GM21737 (cell line): ENCODE measurements at regions not wholly inside any gene's neighbourhood (a gene's known extent, or its start where the extent isn't known, plus 50 kb on each side); places are given as distances from the start of the nearest gene placed in this dataset.

Experiments
- ATAC-seq: cut with Tn5 transposase; IDR thresholded peaks from one replicate; pipeline ENCODE4 v1.9.1; 2021; ENCODE audit warnings: mild to moderate bottlenecking, moderate library complexity; ENCODE audit not compliant: unreplicated experiment

DNA sequence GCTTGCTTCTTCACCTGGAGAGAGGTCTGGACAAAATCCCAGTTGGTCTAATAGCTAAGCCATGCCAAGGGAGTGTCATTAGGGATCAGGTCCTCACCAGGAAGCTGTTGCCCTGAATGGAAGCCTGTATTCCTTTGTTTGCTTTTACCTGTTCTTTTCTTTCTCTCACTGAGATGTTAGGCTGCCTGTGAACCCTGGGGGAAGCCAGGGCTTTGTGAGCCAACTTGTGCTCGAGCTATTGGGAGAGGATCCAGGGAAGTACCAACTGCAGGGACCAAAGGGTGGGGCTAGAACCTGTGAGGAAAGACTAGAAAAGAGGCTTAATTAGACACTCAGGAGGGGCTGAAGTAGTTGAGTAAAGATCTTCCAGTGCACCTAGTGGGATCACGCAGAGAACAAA is 451.2 kb upstream of the TLE4 start:
- ATAC-seq = no peak

GRCh38 chr9:79120941-79121340 is 450.8 kb upstream of the TLE4 start:
- ATAC-seq = no peak

GRCh38 chr9:79123415-79123814 is 448.4 kb upstream of the TLE4 start:
- ATAC-seq = no peak

DNA sequence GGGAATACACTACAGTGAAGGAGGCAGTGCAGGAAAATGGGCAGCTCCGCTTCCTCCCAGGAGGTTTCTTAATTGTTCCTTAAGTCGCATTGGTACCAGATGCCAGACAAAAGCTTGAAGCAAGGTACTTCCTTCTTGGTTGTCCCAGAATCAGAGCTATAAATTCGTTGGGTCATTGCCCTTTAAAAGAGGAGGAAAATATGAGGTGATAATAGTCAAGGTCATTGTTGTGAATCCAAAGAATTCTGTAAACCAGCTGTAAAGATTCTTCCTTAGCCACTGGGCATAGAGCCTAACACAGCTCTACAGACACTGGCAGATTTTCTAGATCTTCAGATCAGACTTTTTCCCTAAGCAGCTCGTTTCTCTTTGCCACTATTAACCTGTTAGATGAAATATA is 444.1 kb upstream of the TLE4 start:
- ATAC-seq = no peak

- ATAC-seq = no peak
Measured at GRCh38 chr9:79129865-79130480, 441.8 kb upstream of the TLE4 start.

- no peak for ATAC-seq
Measured at GRCh38 chr9:79131246-79131774, 440.5 kb upstream of the TLE4 start.

DNA sequence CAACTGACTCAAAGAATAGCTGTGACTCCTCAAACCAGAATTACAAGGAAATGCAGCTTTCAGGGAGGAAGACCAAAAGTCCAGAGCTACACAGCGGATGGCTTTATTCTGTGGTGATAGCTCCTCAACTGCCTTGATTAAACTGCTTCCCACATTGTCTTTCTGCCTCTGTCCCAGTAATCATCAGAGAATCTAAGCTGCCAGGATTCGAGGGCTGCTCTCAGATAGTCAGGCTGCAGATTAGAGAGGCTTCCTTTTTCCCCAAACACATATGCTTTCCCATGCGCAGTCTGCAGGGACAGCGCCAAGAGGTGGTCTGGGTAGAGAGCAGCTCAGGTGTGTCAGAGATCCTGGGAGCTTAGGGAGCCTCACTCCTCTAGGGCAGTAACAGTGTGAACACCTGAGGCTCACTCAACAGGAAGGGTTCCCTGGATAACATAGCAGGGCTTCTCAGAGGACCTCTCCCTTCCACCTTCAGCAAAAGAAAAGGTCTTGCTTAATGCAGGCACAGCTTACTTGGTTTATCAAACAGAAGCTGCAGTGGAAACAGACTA is 439.9 kb upstream of the TLE4 start:
- ATAC-seq = no peak

DNA sequence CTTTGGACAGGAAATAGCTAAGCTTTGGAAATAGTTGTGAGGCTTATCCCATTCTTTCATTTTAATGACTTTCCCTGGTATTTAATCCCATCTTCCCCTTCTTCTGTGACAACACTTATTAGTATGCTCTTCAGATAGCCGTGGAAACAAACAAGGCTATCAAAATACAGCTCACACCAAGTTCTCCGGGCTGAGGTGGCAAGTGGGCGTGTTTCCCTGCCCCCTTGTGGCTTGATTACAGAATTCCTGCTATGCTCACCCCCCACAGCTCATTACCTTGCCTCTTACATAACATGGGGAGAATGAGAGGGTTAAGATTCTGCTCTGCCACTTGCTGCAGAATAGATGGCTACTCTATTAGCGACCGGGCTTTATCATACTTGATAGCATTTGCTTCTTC is 437.1 kb upstream of the TLE4 start:
- no peak for ATAC-seq

GRCh38 chr9:79135681-79136415 is 435.9 kb upstream of the TLE4 start:
- no peak for ATAC-seq

GRCh38 chr9:79140751-79141150 is 431.0 kb upstream of the TLE4 start:
- no peak for ATAC-seq

GRCh38 chr9:79143211-79143610 is 428.6 kb upstream of the TLE4 start:
- no peak for ATAC-seq

- no peak for ATAC-seq
Measured at GRCh38 chr9:79145442-79145841, 426.3 kb upstream of the TLE4 start.

GRCh38 chr9:79149585-79149984 is 422.2 kb upstream of the TLE4 start:
- no peak for ATAC-seq

DNA sequence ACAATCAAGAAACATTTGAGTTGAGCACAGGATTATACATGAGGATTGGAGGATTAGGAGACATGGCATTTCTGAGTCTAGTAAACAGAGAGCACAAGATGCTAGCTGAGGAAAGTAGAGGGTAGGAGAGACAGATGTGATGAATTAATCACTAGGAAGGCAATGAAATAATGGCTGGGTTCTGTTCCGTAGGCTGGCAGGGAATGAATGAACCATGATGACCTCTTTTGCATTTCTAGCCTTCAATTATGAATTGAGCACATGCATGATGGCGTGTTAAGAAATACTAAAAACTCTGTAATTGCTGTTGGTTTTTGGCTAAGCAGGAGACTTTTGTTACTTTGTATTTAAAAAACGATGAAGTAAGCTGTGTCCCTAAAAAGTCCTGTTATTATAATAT is 420.0 kb upstream of the TLE4 start:
- no peak for ATAC-seq

DNA sequence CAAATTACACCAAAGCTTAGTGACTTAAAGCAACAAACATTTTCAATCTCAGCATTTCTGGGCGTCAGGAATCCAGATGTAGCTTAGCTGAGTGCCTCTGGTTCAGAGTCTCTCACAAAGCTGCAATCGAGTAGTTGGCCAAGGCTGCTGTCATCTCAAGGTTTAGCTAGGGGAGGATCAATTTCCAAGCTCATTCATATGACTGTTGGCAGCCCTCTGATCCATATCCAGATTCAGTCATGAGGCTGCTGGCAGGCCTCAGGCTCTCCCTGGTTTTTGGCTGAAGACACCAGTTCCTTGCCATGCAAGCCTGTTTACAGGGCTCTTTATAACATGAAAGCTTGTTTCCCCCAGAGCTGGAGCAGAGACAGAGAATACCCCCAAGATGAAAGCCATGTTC is 419.5 kb upstream of the TLE4 start:
- no peak for ATAC-seq

GRCh38 chr9:79154806-79155205 is 417.0 kb upstream of the TLE4 start:
- ATAC-seq = no peak

DNA sequence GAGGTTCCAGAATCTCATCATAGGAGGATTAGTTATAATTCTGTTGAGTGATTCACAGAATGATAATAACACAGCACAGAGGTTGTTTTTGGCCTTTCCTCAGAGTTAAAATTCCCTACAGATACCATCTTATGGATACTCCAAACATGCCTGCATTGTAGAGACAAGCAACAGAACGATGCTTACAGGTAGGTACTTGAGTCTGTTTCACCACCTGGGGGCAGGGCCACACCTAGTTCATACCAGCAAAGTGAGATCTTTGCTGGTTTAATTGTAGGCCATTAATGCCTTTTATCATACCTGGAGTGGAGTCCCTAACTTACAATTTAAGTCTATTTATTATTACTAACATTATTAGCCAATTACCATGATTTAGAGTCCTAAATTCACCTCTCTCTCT is 416.5 kb upstream of the TLE4 start:
- ATAC-seq = no peak

DNA sequence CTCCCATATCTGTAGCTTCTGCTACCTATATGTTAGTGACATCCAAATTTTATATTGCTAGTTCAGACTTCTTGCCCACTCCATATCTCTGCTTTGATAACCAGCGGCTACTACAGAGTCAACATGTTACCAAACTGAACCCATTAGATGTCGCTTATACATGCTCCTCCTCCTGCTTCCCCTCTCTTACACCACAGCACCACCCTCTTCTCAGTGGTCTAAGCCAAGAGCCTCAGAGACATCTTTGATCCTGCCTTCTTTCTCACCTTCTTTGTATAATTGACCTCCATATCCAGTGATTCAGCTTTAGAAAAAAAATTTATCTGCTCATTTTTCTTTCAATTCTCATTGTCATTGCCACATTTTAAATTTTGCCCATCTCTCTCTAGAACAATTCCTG is 408.2 kb upstream of the TLE4 start:
- ATAC-seq = no peak

DNA sequence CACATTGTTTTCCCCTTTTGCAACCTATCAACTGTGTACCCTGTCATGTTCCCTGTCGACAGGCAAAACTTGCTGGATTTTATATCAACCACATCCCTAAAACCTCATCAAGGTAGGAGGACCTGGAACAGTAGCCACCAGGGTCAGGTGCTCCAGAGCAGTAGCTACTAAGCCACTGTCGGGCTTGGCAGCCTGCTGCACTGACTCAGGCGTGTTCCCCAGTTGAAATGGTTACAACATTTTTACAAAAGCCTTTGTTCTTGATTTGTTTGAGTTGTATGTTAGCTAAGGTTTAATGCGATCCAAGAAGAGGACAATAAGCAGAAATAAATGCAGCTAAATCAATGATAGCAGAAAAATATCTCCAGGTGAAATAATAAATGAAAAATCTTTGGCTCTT is 407.4 kb upstream of the TLE4 start:
- no peak for ATAC-seq

- no peak for ATAC-seq
Measured at GRCh38 chr9:79165020-79165780, 406.6 kb upstream of the TLE4 start.

- ATAC-seq = no peak
Measured at GRCh38 chr9:79166005-79166404, 405.8 kb upstream of the TLE4 start.

DNA sequence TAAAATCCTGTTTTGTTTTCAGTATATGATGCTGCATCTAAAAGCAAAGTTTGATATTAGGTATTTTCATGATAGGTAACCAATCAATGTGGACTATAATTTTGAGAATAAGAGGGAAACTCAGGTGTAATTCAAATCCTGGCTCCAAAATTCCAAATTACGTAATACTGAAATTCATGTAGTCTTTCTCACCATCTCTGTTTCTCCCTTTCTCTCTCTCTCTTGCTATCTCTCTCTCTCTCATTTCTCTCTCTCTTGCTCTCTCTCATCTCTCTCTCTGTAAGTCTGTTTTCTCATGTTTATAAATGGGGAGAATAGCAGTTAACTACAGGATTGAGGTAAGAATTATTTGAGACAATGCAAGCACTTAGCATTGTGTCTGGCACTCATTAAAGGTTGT is 401.1 kb upstream of the TLE4 start:
- no peak for ATAC-seq
